OCI-LY1 (cell line): ENCODE measurements at regions not wholly inside any gene's neighbourhood (a gene's known extent, or its start where the extent isn't known, plus 50 kb on each side); places are given as distances from the start of the nearest gene placed in this dataset.

Source experiments
- H2AFZ ChIP-seq: fragments of 200-600 bp; sonication (generic), shearing (Covaris generic); 2 replicates; pipeline ENCODE4 v1.6.0; 2014; ENCODE audit warnings: antibody characterized with exemption, mild to moderate bottlenecking, low read length
- H3F3A ChIP-seq: fragments of 200-600 bp; sonication (generic), shearing (Covaris generic); 2 replicates; pipeline ENCODE4 v1.6.0; 2014; ENCODE audit warnings: mild to moderate bottlenecking, antibody characterized with exemption, low read length, moderate library complexity; ENCODE audit not compliant: insufficient read depth
- H3K27ac ChIP-seq: fragments of 200-600 bp; sonication (generic); 2 replicates; pipeline ENCODE4 v1.5.1; 2014; ENCODE audit warnings: low read length, mixed run types, mild to moderate bottlenecking, low read depth; ENCODE audit not compliant: poor library complexity, severe bottlenecking
- H3K27me3 ChIP-seq: fragments of 200-600 bp; sonication (generic); 2 replicates; pipeline ENCODE4 v1.6.0; 2014; ENCODE audit warnings: antibody characterized with exemption, mild to moderate bottlenecking, low read length, moderate library complexity; ENCODE audit not compliant: insufficient read depth
- H3K36me3 ChIP-seq: fragments of 200-600 bp; sonication (generic); 2 replicates; pipeline ENCODE4 v1.6.1; 2014; ENCODE audit warnings: mild to moderate bottlenecking, antibody characterized with exemption, low read length, moderate library complexity, mixed read lengths; ENCODE audit not compliant: insufficient read depth
- H3K4me1 ChIP-seq: fragments of 200-600 bp; sonication (generic); 2 replicates; pipeline ENCODE4 v1.5.1; 2014; ENCODE audit warnings: mild to moderate bottlenecking, low read length, moderate library complexity; ENCODE audit not compliant: insufficient read depth, severe bottlenecking
- H3K4me2 ChIP-seq: fragments of 200-600 bp; sonication (generic), shearing (Covaris generic); 2 replicates; pipeline ENCODE4 v1.6.1; 2014; ENCODE audit warnings: low read length
- H3K4me3 ChIP-seq: fragments of 200-600 bp; sonication (generic); 2 replicates; pipeline ENCODE4 v1.5.1; 2014; ENCODE audit warnings: low read length, low read depth, mild to moderate bottlenecking, mixed read lengths; ENCODE audit not compliant: poor library complexity, severe bottlenecking
- H3K79me2 ChIP-seq: fragments of 200-600 bp; shearing (Covaris generic); 2 replicates; pipeline ENCODE4 v1.6.1; 2016; ENCODE audit warnings: mixed run types, low read length, mixed read lengths; ENCODE audit not compliant: insufficient read depth
- H3K9ac ChIP-seq: fragments of 200-600 bp; sonication (generic), shearing (Covaris generic); 2 replicates; pipeline ENCODE4 v1.6.1; 2014; ENCODE audit warnings: mild to moderate bottlenecking, low read length, mixed read lengths
- H3K9me2 ChIP-seq: fragments of 200-600 bp; sonication (generic), shearing (Covaris generic); 2 replicates; pipeline ENCODE4 v1.6.1; 2014; ENCODE audit warnings: low read depth, mild to moderate bottlenecking, low read length, mixed read lengths
- H3K9me3 ChIP-seq: fragments of 200-600 bp; shearing (Covaris generic); 2 replicates; pipeline ENCODE4 v1.6.1; 2014; ENCODE audit warnings: low read length, mixed read lengths
- H4K20me1 ChIP-seq: fragments of 200-600 bp; sonication (generic), shearing (Covaris generic); 2 replicates; pipeline ENCODE4 v1.6.0; 2016; ENCODE audit warnings: mild to moderate bottlenecking, low read length; ENCODE audit not compliant: insufficient read depth
- EZH2 ChIP-seq: fragments of 200-600 bp; sonication (generic), shearing (Covaris generic); IDR thresholded peaks from 2 replicates; pipeline ENCODE4 v1.8.0; 2017; ENCODE audit warnings: borderline replicate concordance, mixed run types, mild to moderate bottlenecking, antibody characterized with exemption, low read length, moderate library complexity, mixed read lengths
- TF ChIP-seq, protein P1 (sequence below): fragments of 200-600 bp; sonication (generic), shearing (Covaris generic); IDR thresholded peaks from 2 replicates; pipeline ENCODE4 v1.5.1; 2017; ENCODE audit warnings: mild to moderate bottlenecking, antibody characterized with exemption, low read length, moderate library complexity, mixed read lengths

DNA sequence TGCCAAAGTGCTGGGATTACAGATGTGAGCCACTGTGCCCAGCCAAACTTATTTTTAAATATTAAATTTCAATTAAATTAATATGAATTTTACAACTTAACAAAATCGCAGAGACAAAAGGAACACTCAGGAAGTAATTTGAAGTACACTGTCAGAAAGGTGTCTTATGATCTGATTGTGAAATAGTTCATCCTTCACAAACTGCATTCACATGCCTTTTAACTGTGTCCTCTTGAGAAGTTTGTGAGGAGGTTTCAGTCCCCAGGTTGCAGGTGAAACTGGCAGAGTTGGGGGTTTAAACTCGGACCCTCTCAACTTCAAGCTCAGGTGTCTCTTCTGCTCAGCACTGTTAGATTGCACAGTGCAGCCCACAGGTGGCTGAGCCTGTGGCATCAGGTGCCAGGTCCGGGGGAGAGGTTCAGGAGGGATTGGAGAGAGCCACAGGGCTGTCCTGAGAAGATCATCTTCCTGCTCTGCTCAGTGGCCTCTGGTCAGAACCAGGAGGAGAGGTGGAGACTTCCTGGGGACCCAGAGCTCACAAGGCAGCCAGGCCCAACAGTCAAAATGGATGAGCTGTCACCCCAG, 152.3 kb upstream of the RAB4A start:
- H3K79me2 ChIP-seq: no peaks in the 10 kb centered on the region
- H3K27ac ChIP-seq: no peak overlapping the region
- no peak overlapping the region for H2AFZ ChIP-seq

DNA sequence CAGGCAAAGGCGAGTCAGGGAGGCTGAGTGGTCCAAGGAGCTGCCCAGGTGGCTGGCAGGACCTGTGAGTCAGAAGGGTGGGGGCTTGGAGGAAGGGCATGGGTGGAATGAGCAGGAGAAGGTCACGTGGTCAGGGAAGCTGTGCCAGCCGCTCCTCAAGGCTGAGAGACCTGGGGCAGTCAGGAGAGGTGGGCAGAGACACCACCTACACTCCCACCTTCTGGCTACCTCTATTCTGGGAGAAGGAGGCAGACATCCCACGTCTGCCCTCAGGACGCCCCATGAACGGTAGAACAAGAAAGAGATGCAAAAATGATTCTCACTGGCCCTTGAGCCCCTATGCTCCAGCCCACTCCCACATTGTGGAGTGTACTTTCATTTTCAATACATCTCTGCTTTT, 151.8 kb upstream of the RAB4A start:
- H3K27me3 ChIP-seq: peaks cover 7% of the 10 kb centered on the region; the same call in 1 of the 2 replicates
- H4K20me1 ChIP-seq: no peaks in the 10 kb centered on the region
- no peaks in the 10 kb centered on the region for H3K79me2 ChIP-seq
- no peak overlapping the region for H2AFZ ChIP-seq
- no peak overlapping the region for H3K27ac ChIP-seq
- no peaks in the 10 kb centered on the region for H3K9me3 ChIP-seq
- H3F3A ChIP-seq: no peaks in the 10 kb centered on the region
- no peak overlapping the region for H3K4me2 ChIP-seq
- H3K4me1 ChIP-seq: no peaks in the 10 kb centered on the region
- no peaks in the 10 kb centered on the region for H3K36me3 ChIP-seq
- H3K9me2 ChIP-seq: no peaks in the 10 kb centered on the region
- H3K9ac ChIP-seq: no peak overlapping the region
- no peak for TF ChIP-seq EZH2
- TF ChIP-seq, protein P1, sequence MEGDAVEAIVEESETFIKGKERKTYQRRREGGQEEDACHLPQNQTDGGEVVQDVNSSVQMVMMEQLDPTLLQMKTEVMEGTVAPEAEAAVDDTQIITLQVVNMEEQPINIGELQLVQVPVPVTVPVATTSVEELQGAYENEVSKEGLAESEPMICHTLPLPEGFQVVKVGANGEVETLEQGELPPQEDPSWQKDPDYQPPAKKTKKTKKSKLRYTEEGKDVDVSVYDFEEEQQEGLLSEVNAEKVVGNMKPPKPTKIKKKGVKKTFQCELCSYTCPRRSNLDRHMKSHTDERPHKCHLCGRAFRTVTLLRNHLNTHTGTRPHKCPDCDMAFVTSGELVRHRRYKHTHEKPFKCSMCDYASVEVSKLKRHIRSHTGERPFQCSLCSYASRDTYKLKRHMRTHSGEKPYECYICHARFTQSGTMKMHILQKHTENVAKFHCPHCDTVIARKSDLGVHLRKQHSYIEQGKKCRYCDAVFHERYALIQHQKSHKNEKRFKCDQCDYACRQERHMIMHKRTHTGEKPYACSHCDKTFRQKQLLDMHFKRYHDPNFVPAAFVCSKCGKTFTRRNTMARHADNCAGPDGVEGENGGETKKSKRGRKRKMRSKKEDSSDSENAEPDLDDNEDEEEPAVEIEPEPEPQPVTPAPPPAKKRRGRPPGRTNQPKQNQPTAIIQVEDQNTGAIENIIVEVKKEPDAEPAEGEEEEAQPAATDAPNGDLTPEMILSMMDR: no peak
- H3K4me3 ChIP-seq: no peak overlapping the region

More for the DNA sequence above, 152.3 kb upstream of the RAB4A start:
- TF ChIP-seq, protein P1: no peak
- TF ChIP-seq EZH2: no peak
- no peaks in the 10 kb centered on the region for H3K36me3 ChIP-seq
- H3F3A ChIP-seq: no peaks in the 10 kb centered on the region
- H3K4me1 ChIP-seq: no peaks in the 10 kb centered on the region
- H3K27me3 ChIP-seq: peaks cover 7% of the 10 kb centered on the region; the same call in 1 of the 2 replicates
- no peaks in the 10 kb centered on the region for H4K20me1 ChIP-seq
- H3K4me3 ChIP-seq: no peak overlapping the region
- no peak overlapping the region for H3K4me2 ChIP-seq
- no peaks in the 10 kb centered on the region for H3K9me2 ChIP-seq
- no peak overlapping the region for H3K9ac ChIP-seq
- no peaks in the 10 kb centered on the region for H3K9me3 ChIP-seq

DNA sequence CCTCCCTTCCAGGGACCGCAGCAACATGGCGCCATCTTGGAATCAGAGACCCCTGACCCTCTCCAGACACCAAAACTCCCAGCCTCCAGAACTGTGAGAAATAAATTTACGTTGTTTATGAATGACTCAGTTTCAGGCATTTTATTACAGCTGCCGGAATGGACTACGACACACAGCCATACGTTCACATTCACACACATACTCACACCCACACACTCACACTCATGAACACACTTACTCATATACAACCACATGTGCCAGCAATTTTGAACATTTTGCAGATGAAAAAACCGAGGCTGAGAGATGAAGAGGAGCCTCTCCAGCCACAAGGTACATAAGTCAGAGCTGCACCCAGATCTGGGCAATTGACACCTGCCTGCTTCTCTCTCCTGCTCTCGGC, 151.0 kb upstream of the RAB4A start:
- no peaks in the 10 kb centered on the region for H3K9me3 ChIP-seq
- TF ChIP-seq, protein P1: no peak
- TF ChIP-seq EZH2: no peak
- H3F3A ChIP-seq: no peaks in the 10 kb centered on the region
- H3K27me3 ChIP-seq: peaks cover 7% of the 10 kb centered on the region; the same call in 1 of the 2 replicates
- no peaks in the 10 kb centered on the region for H3K9me2 ChIP-seq
- H3K4me2 ChIP-seq: no peak overlapping the region
- no peak overlapping the region for H3K9ac ChIP-seq
- H3K27ac ChIP-seq: no peak overlapping the region
- no peaks in the 10 kb centered on the region for H3K4me1 ChIP-seq
- no peaks in the 10 kb centered on the region for H3K36me3 ChIP-seq
- H2AFZ ChIP-seq: no peak overlapping the region
- H3K79me2 ChIP-seq: no peaks in the 10 kb centered on the region
- no peak overlapping the region for H3K4me3 ChIP-seq
- H4K20me1 ChIP-seq: no peaks in the 10 kb centered on the region
